ENCODE measurements at regions not wholly inside any gene's neighbourhood (a gene's known extent, or its start where the extent isn't known, plus 50 kb on each side); places are given as distances from the start of the nearest gene placed in this dataset.

DNA sequence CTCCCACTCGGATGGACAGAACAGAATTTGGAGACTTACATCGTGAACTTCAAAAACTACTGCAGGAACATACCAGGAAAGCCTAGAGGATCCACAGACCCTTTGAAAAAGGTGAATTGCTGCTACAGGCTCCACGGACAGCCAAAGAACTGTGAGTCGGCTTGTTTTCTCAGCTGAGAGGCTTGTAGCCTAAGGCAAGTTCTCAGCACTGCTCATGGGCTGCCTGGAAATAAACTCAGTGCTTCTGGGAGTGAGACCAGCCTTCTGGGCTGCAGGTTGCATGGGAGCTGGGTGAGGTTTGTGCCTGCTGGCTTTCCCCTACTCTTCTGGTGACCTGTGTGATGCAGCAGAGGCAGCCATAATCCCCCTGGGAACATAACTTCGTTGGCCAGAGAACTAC, 1397.6 kb downstream of the FAM133A start:
- TF ChIP-seq EZH2 (IDR thresholded peaks at IDR 0.05; ENCODE audit: insufficient read depth, poor library complexity, severe bottlenecking) (no peak), EZH2phosphoT487 (IDR thresholded peaks at IDR 0.05; ENCODE audit: insufficient read depth, low read depth) (no peak)

Data from GM23248 (cell line).